HG03060 (cell line): ENCODE measurements at regions not wholly inside any gene's neighbourhood (a gene's known extent, or its start where the extent isn't known, plus 50 kb on each side); places are given as distances from the start of the nearest gene placed in this dataset.
"Not testable (repeated sequence)": the region's sequence is repeated elsewhere in the genome, so short reads cannot be mapped to it uniquely, and the experiment has no call there.

Experiments used
- ATAC-seq: cut with Tn5 transposase; IDR thresholded peaks from one replicate; pipeline ENCODE4 v1.9.1; 2021; ENCODE audit warnings: low read depth, moderate number of reproducible peaks; ENCODE audit not compliant: unreplicated experiment

DNA sequence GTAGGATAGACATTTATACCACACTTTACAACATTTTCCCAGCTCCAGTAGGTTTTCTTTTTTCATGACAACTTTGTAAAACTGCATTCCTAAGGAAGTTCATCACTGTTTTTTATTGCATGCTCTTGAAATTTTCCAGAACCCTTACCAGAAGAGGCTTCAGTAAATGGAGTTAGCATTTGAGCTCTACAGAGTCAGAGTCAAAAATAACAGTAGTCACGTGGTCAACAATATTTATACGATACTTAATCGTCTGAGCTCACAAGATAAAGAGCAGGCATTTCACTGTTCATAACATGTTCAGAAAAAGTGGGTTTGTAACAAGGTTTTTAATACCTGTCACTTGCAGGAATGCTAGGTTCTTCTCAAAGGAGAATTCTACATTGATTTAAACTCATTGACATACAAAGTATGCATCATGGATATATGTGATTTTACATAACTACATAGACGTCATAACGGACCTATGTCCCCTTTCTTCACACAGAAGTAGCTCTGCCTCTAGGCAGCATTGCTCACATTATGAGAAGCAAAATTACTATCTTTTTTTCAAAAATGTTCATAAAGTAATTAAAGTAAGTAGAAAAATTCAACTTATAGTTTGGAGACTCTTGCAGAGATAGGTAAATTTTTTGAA, 187.0 kb upstream of the COL3A1 start:
- ATAC-seq: no peak

DNA sequence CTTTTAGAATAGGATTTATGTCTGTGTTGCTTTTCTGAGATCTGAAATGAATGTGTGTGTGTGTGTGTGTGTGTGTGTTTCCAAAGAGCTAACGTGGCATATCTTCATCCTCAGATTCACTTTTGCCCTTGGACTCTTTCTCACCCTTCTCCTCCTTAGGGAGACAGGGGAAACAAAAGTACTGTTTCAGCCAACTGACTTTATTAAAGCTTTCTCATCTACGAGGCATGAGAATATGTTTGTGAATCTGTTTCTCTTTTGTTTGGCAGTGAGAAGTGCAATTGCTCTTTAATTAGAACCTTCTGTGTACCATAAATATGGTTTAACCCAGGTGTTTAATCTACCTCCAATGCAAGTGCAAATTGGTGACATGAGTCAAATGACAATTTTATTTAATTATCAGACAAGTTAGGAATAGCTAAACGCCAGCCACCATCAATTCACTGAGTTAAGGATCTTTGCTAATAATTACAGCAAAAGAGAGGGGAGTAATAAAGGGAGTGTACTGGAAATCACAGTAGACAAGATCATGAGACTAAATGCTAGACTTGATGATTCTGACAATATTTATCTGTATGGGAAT, 186.4 kb upstream of the COL3A1 start:
- no peak for ATAC-seq

DNA sequence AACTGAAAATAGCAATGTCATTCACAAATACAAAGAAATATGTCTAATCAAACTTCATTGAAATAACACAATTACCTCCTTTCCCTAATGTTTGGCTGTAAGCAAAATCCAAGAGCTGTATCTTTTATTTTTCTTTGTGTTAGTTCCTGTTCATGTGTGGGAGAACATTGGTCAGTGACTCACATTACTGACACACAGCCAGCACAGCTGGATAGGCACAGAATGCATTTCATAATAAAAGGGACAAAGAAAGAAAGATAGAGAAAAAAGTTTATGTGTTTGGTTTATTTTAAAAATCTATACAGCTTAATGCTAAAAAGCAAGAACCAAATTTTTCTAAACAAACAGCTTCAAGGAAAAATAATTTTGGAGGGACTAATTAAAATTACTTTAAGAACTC, 185.6 kb upstream of the COL3A1 start:
- no peak for ATAC-seq

DNA sequence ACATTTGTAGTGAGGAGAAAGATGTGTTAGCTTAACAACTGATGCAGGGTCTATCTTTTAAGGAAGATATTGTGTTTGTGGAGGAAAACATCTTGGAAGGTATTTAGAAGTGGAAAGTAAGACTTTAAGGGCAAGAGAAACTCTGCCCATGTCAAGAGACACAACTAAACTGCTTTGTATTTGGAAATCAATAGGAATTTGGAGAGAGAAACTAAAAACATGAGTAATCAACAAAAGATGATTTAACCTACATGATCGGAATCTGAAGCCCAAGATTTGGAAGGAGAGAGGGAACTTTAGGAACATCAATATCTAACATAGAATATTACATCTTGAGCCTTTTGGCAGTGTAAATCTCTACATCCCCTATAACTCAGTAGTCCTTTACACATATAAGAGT, 184.2 kb upstream of the COL3A1 start:
- ATAC-seq: no peak

DNA sequence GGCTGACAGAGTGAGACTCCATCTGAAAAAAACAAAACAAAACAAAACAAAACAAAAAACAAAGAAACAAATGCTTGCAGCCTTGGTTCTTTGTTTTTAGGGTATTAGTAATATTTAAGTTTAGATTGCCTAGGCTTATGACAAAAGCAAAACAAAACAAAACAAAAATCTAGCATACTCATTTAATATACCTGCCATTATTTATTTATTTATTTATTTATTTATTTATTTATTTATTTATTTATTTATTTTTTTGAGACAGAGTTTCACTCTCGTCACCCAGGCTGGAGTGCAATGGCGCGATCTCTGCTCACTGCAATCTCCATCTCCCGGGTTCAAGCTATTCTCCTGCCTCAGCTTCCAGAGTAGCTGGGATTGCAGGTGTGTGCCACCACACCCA, 179.7 kb upstream of the COL3A1 start:
- not testable (repeated sequence) for ATAC-seq

DNA sequence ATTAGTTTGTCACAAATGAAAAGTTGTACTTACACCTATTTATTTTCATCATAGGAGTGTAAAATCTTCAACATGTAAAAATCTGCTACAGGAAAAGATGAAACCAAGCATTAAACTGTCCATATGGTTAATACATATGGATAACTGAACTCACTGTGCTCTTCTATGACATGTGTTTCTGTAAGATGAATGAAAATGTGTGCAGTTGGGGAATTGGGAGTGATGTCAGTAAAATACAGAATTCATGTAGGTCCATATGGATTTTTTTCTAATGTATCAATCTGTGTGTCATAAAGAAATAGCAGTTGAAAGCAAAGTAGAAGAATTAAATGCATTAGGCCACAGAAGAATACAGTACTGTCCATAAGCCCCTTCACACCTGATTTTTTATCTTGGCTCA, 178.4 kb upstream of the COL3A1 start:
- no peak for ATAC-seq

DNA sequence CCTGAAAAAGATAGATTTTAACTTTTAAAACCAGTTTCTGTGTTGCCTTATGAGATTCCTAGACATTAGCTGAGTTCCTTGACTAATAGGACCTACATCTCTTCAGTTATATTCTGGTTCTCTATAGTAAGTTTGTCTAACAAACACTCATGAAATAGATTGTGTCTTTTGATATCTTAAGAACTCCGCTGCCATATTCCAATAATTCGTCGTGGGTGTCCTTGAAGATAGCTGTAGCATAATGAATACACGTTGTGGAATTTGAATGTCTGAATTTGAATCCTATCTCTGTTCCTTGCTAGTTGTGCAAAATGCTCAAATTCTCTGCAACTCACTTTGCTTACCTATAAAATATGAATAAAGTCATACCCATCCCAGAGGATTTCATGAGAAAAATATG, 176.8 kb upstream of the COL3A1 start:
- no peak for ATAC-seq

DNA sequence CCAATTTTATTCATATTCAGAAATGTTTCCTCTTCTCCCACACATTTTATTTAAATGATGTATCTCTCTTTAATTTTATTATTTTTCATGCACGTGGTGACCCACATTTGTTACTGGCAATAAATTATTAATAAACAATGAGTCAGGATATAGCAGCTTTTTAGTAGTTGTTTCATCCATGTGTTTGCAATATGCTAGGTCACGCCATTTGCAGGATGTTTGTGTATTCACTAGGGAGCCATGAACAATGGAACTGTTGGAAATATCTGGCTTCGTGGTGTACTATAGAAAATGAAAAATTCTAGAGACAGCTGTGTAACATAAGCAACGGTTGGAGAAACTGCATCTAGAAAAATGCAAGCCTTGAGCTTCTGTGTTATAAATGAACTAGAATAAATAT, 176.0 kb upstream of the COL3A1 start:
- ATAC-seq: no peak

DNA sequence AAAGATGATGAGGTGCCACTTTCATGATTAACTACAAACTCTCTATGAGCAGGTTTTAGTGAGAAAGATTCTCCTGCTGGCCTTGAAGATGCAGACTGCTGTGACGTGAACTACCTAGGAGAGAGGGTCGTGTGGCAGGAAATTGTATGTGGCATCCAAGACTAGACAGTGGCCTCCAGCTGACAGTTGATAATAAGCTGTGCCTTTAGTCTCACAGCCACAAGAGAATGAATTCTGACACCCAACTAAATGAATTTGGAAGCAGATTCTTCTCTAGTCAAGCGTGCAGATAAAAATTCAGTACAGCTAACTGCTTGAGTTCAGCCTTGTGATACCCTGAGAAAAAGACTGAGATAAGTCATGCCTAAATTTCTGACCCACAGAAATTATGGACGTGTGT, 169.0 kb upstream of the COL3A1 start:
- no peak for ATAC-seq

DNA sequence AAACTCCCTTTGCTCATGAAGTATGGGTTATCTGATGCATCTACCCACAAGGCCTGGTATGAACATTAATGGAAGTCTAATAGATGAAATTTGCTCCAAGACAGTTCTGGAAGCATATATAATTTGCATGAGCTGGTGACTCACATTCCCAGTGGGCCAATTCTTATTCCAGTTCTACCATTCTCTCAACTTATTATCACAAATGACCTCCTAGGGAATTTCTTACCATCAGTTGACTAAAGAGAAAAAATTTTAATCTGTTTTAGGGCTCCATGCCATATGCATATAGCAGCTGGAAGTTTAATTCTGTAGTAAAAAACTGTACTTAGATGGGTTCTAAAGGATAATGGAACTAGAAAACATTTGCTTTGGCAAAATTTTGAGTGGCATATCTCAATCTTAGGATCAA, 165.2 kb upstream of the COL3A1 start:
- ATAC-seq: no peak

DNA sequence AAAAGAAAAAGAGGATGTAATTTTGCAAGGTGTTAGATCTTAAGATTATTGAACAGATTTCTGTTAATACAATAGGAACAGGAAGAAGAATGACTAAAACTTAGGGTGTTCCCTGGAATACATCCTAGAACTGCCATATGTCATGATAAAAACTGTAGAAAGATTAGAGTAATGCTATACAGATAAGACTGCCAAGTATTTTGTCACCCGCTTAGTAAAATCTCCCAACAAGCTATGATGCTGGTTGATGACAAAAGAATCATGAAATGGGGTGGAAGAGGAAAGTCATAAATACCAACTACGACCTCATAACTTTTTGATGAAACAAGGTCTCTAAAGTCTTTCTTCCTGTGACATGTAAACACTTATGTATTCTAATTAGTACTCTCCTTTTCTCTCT, 163.6 kb upstream of the COL3A1 start:
- no peak for ATAC-seq

DNA sequence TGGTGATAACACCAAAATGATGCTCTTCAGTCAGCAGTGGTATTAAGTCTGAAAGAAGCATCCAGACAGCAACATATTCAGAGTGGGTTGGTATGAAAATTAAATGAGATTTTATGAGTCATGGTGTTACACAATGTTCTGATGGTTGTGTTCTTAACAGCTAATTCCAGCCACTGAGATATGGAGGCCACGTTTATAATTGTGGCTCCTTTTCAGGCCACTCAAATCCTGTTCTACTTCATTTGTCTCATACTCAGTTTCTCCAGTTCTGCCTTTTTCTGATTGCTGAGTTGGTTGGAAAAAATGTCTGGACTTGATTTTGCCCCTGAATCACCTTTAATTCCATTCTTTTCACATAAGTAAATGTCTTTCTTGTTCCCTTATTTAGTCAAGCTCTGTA, 162.7 kb upstream of the COL3A1 start:
- ATAC-seq: no peak

DNA sequence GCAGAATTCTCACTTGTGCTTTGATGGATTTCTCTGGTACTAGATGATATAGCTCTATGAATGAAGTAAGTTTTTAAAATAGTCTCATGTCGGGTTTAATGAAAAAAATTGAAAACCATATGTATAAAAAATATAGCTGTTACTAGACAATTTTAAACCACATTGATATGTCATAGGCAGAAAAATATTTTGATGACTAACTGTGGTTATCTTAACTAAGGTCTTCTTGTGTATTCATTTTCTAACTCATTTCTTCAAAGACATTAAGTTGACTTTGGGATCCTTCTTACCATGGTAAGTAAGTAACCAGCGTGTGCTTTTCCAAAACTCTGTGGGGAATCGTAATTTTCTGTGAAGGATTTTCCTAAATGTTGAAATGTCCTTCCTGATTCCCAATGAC, 160.9 kb upstream of the COL3A1 start:
- ATAC-seq: no peak

DNA sequence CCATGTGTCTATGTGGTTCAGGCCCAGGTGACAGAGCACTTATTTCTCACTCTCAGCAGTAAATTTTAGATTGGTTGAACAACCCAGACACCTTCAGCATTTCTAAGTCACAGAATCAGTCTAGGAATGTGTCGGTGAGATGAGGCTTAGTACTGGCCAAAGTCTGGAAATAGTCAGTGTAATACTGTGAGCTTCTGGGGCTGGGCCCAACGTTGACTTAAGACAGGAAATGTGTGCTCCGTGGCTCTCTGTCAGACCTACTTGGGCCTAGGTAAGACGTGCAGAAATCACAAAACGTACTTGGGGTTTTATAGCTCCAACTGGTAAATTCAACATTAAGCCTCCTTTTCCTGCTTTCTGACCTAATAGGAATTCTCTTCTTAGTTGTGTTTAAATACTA, 160.3 kb upstream of the COL3A1 start:
- ATAC-seq: no peak

DNA sequence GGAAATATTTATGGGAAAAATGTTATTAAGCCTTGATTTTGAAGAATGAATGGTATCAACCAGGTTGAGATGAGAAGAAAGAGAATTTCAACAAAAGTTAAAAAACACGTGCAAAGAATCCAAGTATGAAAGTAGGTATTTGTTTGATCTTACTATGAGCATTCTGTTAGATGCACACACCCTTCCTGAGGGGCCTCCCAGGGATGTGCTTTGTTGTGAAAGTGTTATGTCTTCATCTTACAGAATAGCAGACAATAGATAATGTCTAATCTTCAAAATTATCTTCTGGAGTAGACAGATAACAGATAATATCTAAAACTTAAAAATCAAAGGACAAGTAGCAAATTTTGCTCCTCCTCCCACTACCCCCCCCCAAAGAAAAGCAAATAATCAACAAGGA, 155.2 kb upstream of the COL3A1 start:
- ATAC-seq: no peak

DNA sequence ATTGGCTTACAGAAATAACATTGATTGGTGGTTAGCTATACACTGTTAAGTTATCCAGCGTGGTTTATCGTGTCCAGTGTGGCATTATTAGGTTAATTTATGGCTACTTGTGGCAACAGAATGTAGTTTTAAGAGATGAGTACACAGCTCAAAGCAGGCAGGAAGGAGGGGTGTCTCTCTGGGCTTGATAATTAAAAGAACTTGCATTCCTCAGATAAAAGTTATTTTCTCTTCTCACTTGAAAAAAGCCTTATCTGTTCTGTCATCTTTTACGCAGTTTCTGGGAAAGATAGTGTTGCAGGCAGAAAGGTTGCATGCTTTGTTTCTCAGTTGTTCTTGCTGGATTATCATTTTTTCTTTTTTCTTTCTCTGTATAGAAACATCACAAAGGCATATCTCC, 154.4 kb upstream of the COL3A1 start:
- ATAC-seq: no peak

DNA sequence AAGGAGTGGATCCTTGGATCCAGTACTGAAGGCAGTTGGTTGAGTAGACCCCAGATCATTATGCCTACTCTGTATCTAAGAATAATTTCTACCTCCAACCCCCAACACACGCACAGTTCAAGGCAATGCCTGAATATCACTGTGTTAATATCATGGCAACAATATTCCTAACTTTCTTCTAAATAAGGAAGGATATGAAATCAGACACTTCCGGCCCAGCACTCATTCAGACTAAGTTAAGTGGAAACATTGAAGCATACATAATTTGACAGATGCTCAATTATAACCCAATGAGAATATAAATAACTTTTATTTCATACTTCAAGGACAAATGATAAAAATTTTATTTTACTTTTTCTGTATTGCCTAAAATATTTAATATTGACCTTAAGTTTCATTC, 153.6 kb upstream of the COL3A1 start:
- no peak for ATAC-seq

DNA sequence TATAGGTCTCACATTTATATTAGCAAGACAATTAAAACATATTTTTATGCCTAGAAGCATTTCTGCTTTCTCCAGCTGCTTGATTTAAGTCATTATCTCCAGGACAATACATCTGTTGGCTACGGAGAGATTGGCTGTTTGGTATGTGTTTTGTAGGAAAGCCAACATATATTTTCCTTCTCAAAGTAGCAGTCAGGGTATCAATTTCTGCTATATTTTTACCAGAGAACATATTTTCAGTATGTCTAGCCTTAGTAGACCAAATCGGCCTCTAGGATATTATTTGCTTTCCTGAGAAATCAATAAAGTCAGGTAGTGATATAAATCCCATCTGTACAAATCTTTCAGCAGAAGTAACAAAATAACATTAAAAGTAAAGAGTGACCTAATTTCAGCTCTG, 150.0 kb upstream of the COL3A1 start:
- no peak for ATAC-seq

DNA sequence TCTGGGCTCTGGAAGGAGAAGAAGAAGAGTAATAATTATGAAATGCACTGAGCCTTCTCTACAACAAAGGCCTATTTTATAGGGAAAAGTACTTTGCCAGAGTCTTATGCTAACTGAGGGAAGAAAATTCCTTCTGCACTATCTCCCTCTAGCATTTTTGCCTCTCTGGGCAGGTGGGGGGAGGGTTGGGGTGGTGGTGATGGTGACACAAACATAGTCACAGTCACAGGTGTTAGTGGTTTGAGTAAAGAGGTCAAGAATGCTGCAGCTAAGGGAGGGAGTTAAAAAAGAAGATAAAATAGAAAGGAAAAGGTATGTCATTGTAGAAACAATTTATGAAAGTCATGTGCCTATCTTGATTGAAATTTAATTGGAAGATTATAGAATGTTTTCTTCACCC, 140.8 kb upstream of the COL3A1 start:
- ATAC-seq: no peak

DNA sequence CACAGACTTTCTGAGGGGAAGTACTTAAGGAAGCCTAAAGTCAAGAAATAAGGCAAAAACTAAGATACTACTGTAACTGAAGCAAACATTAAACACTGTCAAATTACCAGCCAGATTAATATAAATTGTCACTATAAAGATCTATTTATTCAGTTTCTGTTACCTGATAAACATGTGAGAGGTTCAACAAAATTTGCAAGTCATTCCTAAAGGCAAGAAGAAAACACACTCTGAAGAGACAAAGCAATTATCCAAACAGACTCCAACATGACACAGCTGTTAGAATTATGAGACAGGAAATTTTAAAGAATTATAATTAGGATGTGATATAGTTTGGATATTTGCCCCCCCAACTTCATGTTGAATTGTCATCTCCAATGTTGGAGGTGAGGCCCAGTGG, 140.4 kb upstream of the COL3A1 start:
- ATAC-seq: no peak

DNA sequence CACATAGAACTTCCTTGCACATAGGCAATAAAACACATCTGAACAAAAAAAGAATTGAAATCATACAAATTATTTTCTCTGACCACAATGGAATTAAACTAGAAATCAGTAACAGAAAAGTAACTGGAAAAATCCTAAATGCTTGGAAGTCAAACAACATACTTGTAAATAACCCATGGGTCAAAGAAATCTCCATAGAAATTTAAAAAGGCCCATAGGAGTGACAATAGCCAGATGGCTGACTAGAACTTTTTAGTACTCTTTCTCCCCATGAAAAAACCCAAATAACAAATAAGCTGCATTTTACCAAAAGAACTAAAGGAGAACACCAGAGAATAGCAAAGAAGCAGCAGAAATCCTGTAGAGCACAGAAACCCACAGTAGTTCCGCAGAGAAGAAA, 139.2 kb upstream of the COL3A1 start:
- no peak for ATAC-seq

DNA sequence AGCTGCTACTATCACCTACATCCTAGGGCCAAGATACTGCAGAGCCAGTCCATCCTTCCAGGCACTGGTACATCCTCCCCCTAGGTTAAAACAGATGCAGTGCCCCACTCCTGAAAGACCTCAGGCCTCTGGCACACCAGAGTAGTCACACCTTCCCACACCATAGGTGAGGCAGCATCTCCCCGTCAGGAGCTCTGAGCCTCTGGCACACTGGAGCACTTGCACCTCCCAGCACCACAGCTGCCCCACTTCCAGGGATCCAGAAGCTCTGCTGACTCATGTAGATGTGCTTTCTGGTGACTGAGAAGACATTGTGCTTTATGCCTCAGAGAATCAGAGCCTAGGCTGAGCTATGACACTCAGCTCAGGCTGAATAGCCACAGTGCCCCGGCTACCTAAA, 138.4 kb upstream of the COL3A1 start:
- ATAC-seq: no peak

DNA sequence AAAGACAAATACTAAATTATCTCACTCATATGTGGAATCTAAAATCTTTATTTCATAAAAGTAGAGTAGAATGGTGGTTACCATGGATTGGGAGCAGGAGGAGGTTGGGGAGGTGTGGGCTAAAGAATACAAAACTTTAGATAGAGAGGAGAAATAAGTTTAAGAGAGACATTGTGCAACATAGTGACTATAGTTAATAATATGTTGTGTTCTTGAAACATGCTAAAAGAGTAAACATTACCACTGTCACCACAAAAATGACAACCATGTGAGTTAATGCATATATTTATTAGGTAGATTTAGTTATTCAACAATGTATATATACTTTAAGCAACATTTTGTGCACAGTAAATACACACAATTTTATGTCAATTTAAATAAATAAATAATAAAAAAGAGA, 128.5 kb upstream of the COL3A1 start:
- ATAC-seq: no peak
